CD4-positive, alpha-beta memory T cell (primary cell): ENCODE measurements at regions not wholly inside any gene's neighbourhood (a gene's known extent, or its start where the extent isn't known, plus 50 kb on each side); places are given as distances from the start of the nearest gene placed in this dataset.

Experiments used
- CTCF ChIA-PET: fragments of 350-600 bp; sonication (Branson Sonifier 250); formaldehyde crosslinking; loops from one replicate; lab custom pipeline; 2021; ENCODE audit warnings: inconsistent platforms; ENCODE audit not compliant: partially characterized antibody; lab: Charles Lee
- POLR2A ChIA-PET: fragments of 350-600 bp; sonication (Branson Sonifier 250); formaldehyde crosslinking; loops from one replicate; lab custom pipeline; 2021; ENCODE audit not compliant: partially characterized antibody; lab: Charles Lee
- DNase-seq, 5 donors: peaks; one replicate each; pipeline versions ENCODE4 v3.0.0 to v3.0.0-alpha.2; 2020 to 2022; ENCODE audit warnings: mixed read lengths in 1 of 5
- H3K27ac ChIP-seq: one replicate; pipeline ENCODE4 v1.7.0; 2013; ENCODE audit warnings: low read depth, low read length
- H3K27me3 ChIP-seq: 2 replicates; pipeline ENCODE4 v1.7.0; 2013; ENCODE audit warnings: mild to moderate bottlenecking, low read length, moderate library complexity; ENCODE audit not compliant: insufficient read depth
- H3K36me3 ChIP-seq: 2 replicates; pipeline ENCODE4 v1.7.0; 2013; ENCODE audit warnings: mild to moderate bottlenecking, low read length, moderate library complexity; ENCODE audit not compliant: insufficient read depth
- H3K4me1 ChIP-seq: 2 replicates; pipeline ENCODE4 v1.7.0; 2013; ENCODE audit warnings: mild to moderate bottlenecking, low read length, moderate library complexity; ENCODE audit not compliant: insufficient read depth
- H3K4me3 ChIP-seq, 2 donors: one replicate each; pipeline ENCODE4 v1.7.0; 2013; ENCODE audit warnings: low read length in 2 of 2, mild to moderate bottlenecking in 1 of 2
- H3K9me3 ChIP-seq, 2 donors: one replicate each; pipeline ENCODE4 v1.7.0; 2013; ENCODE audit warnings: low read length in 2 of 2, control low read depth in 1 of 2; ENCODE audit not compliant: control insufficient read depth in 1 of 2
- H3K27ac Mint-ChIP-seq, 7 donors: one replicate each; pipeline ENCODE4 v1.8.0; 2020 to 2021; ENCODE audit warnings: mixed read lengths in 7 of 7, mild to moderate bottlenecking in 6 of 7, inconsistent platforms in 3 of 7, moderate library complexity in 3 of 7
- H3K27me3 Mint-ChIP-seq, 2 donors: one replicate each; pipeline ENCODE4 v1.8.0; 2020 to 2021; ENCODE audit warnings: mixed read lengths in 2 of 2
- H3K36me3 Mint-ChIP-seq, 2 donors: one replicate each; pipeline ENCODE4 v1.8.0; 2020 to 2021; ENCODE audit warnings: mixed read lengths in 2 of 2, inconsistent platforms in 1 of 2, mild to moderate bottlenecking in 1 of 2
- H3K4me1 Mint-ChIP-seq, 4 donors: one replicate each; pipeline ENCODE4 v1.8.0; 2020 to 2021; ENCODE audit warnings: mixed read lengths in 4 of 4, mild to moderate bottlenecking in 1 of 4
- H3K4me3 Mint-ChIP-seq, 8 donors: one replicate each; pipeline ENCODE4 v1.8.0; 2020 to 2021; ENCODE audit warnings: mixed read lengths in 8 of 8, mild to moderate bottlenecking in 7 of 8, moderate library complexity in 6 of 8, inconsistent platforms in 3 of 8
- H3K9me3 Mint-ChIP-seq, 8 donors: one replicate each; pipeline ENCODE4 v1.8.0; 2020 to 2021; ENCODE audit warnings: mixed read lengths in 8 of 8, mild to moderate bottlenecking in 5 of 8, inconsistent platforms in 3 of 8, moderate library complexity in 1 of 8
- intact Hi-C: fragments of 100-400 bp; cut with micrococcal nuclease; formaldehyde crosslinking; loops from one replicate; pipeline ENCODE4 v1.15.1; 2023

GRCh38 chr1:58430421-58431275 is 115.9 kb downstream of the OMA1 start:
- ChIA-PET CTCF (no interaction called here), POLR2A (no interaction called here)
- Histone ChIP-seq H3K27ac (no peak overlapping the region), H3K36me3 (no peaks in the 10 kb centered on the region), H3K4me3 (no peak overlapping the region), H3K27me3 (no peaks in the 10 kb centered on the region), H3K9me3 (no peaks in the 10 kb centered on the region), H3K4me1 (no peaks in the 10 kb centered on the region)
- intact Hi-C loops = no loop called here
- no peak for DNase-seq
- no peaks in the 10 kb centered on the region for H3K4me1 Mint-ChIP-seq
- peaks cover 21 to 22% of the 10 kb centered on the region in 2 donors for H3K36me3 Mint-ChIP-seq
- no peaks in the 10 kb centered on the region for H3K27me3 Mint-ChIP-seq
- no peak overlapping the region for H3K27ac Mint-ChIP-seq
- H3K4me3 Mint-ChIP-seq = no peak overlapping the region
- peaks cover 0 to 2% (median 0%) of the 10 kb centered on the region in 8 donors for H3K9me3 Mint-ChIP-seq

GRCh38 chr1:58426918-58427317 is 119.6 kb downstream of the OMA1 start:
- POLR2A ChIA-PET = interaction anchor here (0.6 kb wide), 1 partner anchor 212 kb away, joined by 3 read pairs; no protein-coding TSS in a partner anchor
- no peak overlapping the region for H3K27ac Mint-ChIP-seq
- intact Hi-C loops = no loop called here

DNA sequence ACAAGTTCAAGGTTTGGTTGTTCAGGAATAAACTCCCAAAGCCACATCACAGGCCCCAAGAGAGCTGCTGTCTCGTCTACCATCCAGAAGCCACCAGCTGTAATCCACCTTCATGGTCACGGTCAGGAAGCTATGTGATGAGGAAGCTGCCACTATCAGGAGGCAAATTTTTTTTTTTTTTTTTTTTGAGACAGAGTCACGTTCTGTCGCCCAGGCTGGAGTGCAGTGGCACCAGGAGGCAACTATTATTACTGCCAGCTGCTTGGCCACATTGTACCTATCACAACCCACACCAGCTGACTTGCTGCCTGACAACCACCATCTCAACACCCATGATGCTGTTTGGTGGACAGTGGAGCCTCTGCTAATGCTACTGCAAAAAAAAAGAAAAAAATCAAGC is 124.1 kb downstream of the OMA1 start:
- intact Hi-C loops = no loop called here
- Mint-ChIP-seq H3K4me3 (no peak overlapping the region), H3K27ac (no peak overlapping the region), H3K4me1 (no peaks in the 10 kb centered on the region), H3K27me3 (no peaks in the 10 kb centered on the region), H3K9me3 (no peaks in the 10 kb centered on the region), H3K36me3 (peaks cover 16 to 20% of the 10 kb centered on the region in 2 donors)
- DNase-seq = no peak
- ChIA-PET CTCF (no interaction called here), POLR2A (no interaction called here)
- H3K4me1 ChIP-seq = no peaks in the 10 kb centered on the region
- no peak overlapping the region for H3K4me3 ChIP-seq
- H3K36me3 ChIP-seq = no peaks in the 10 kb centered on the region
- H3K27me3 ChIP-seq = no peaks in the 10 kb centered on the region
- no peak overlapping the region for H3K27ac ChIP-seq
- H3K9me3 ChIP-seq = no peaks in the 10 kb centered on the region

More at GRCh38 chr1:58426918-58427317, 119.6 kb downstream of the OMA1 start:
- Mint-ChIP-seq H3K27me3 (no peaks in the 10 kb centered on the region), H3K4me3 (no peak overlapping the region), H3K4me1 (no peaks in the 10 kb centered on the region), H3K36me3 (peaks cover 27 to 29% of the 10 kb centered on the region in 2 donors), H3K9me3 (peaks cover 0 to 2% (median 0%) of the 10 kb centered on the region in 8 donors)
- Histone ChIP-seq H3K36me3 (no peaks in the 10 kb centered on the region), H3K27me3 (no peaks in the 10 kb centered on the region), H3K4me3 (no peak overlapping the region), H3K4me1 (no peaks in the 10 kb centered on the region), H3K27ac (no peak overlapping the region), H3K9me3 (no peaks in the 10 kb centered on the region)
- no peak for DNase-seq
- CTCF ChIA-PET = no interaction called here

DNA sequence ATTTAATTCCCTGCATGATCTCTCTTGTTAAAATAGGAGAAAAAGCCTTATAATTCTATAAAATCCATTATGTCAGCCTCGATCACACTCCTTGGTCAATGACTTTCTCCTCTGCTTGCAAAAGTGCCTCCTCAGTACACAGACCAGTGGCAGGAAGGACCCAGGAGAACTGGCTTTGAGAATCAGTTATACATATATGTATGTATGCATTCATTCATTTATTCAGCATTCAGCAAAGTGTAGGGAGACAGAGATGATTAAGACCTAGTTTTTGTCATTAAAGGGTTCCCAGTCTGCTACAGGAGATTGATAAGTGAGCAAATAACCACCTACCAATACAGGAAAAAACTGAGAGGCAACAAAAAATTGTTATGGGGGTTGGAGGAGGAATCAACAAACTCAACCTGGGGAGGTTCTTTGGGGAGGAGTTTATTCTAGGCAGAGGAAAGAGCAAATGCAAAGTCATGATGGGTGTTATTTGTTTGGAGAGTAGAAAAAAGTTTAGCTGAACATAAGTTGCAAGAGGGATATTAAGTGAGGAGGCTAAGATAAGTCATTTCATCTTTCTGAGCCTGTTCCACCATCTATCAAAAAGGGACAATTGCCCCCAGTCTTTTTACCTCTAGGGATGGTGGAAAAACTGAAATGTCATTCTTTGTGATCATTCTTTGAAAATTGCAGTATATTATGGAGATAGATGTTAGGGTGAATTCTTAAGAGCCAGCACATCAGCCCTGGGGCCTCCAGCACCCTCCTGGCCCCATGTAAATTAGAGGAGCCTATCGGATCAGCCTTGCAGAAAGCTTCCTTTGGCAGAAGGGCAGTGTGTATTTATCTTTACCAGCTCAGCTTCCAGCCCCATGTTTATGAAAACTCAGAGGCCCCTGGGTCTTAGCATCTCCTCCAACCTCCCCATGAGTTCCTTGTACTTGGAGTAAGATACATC is 128.0 kb downstream of the OMA1 start:
- H3K27me3 ChIP-seq = no peaks in the 10 kb centered on the region
- CTCF ChIA-PET = no interaction called here
- DNase-seq = no peak
- no peak overlapping the region for H3K4me3 ChIP-seq
- H3K36me3 Mint-ChIP-seq = no peaks in the 10 kb centered on the region
- intact Hi-C loops = no loop called here
- H3K4me1 ChIP-seq = no peaks in the 10 kb centered on the region
- no peaks in the 10 kb centered on the region for H3K27me3 Mint-ChIP-seq
- H3K27ac ChIP-seq = no peak overlapping the region
- no peaks in the 10 kb centered on the region for H3K4me1 Mint-ChIP-seq
- no peak overlapping the region for H3K4me3 Mint-ChIP-seq
- H3K27ac Mint-ChIP-seq = no peak overlapping the region
- H3K9me3 ChIP-seq = no peaks in the 10 kb centered on the region
- no peaks in the 10 kb centered on the region for H3K9me3 Mint-ChIP-seq
- no peaks in the 10 kb centered on the region for H3K36me3 ChIP-seq
- POLR2A ChIA-PET = no interaction called here

- Histone ChIP-seq H3K36me3 (no peaks in the 10 kb centered on the region), H3K27me3 (no peaks in the 10 kb centered on the region), H3K4me3 (no peak overlapping the region), H3K4me1 (no peaks in the 10 kb centered on the region), H3K9me3 (no peaks in the 10 kb centered on the region), H3K27ac (no peak overlapping the region)
- H3K27me3 Mint-ChIP-seq = no peaks in the 10 kb centered on the region
- ChIA-PET POLR2A (no interaction called here), CTCF (no interaction called here)
- no peaks in the 10 kb centered on the region for H3K36me3 Mint-ChIP-seq
- H3K9me3 Mint-ChIP-seq = no peaks in the 10 kb centered on the region
- no peak overlapping the region for H3K27ac Mint-ChIP-seq
- H3K4me1 Mint-ChIP-seq = no peaks in the 10 kb centered on the region
- intact Hi-C loops = no loop called here
- no peak for DNase-seq
- H3K4me3 Mint-ChIP-seq = no peak overlapping the region
Measured at GRCh38 chr1:58412071-58412580, 134.4 kb downstream of the OMA1 start.

DNA sequence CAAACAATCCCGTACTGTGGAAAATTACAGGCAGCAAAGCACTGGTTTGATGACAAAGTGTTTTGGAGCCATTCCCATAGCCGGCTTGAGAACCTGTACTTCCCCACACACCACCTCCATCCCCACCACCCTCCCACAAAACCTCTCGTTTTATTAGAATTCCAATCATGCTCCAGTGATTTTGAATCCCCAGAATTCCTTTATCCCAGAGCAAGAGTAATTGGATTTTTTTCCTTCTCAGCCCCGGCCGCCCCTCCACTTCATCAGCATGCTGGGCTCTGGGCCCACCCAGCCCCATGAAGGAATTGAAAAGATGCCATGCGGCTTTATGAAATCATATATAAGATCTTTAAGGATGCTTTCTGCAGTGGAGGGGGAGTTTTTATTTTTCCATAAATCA is 136.6 kb downstream of the OMA1 start:
- Mint-ChIP-seq H3K4me1 (no peaks in the 10 kb centered on the region), H3K4me3 (no peak overlapping the region), H3K27me3 (no peaks in the 10 kb centered on the region), H3K27ac (no peak overlapping the region), H3K9me3 (no peaks in the 10 kb centered on the region), H3K36me3 (no peaks in the 10 kb centered on the region)
- Histone ChIP-seq H3K9me3 (no peaks in the 10 kb centered on the region), H3K36me3 (no peaks in the 10 kb centered on the region), H3K4me3 (no peak overlapping the region), H3K27me3 (no peaks in the 10 kb centered on the region), H3K4me1 (no peaks in the 10 kb centered on the region), H3K27ac (no peak overlapping the region)
- ChIA-PET CTCF (no interaction called here), POLR2A (no interaction called here)
- intact Hi-C loops = no loop called here
- DNase-seq = no peak

- CTCF ChIA-PET = no interaction called here
- no peak overlapping the region for H3K27ac Mint-ChIP-seq
- H3K9me3 Mint-ChIP-seq = no peaks in the 10 kb centered on the region
- H3K4me3 Mint-ChIP-seq = no peak overlapping the region
- no peak for DNase-seq
- H3K9me3 ChIP-seq = no peaks in the 10 kb centered on the region
- no peaks in the 10 kb centered on the region for H3K4me1 ChIP-seq
- H3K27ac ChIP-seq = no peak overlapping the region
- intact Hi-C loops = no loop called here
- no peaks in the 10 kb centered on the region for H3K36me3 Mint-ChIP-seq
- no peak overlapping the region for H3K4me3 ChIP-seq
- no peaks in the 10 kb centered on the region for H3K27me3 Mint-ChIP-seq
- H3K36me3 ChIP-seq = no peaks in the 10 kb centered on the region
- H3K27me3 ChIP-seq = no peaks in the 10 kb centered on the region
- no peaks in the 10 kb centered on the region for H3K4me1 Mint-ChIP-seq
- POLR2A ChIA-PET = no interaction called here
Measured at GRCh38 chr1:58409336-58409735, 137.2 kb downstream of the OMA1 start.
